HCT116 (cell line): ENCODE measurements at regions not wholly inside any gene's neighbourhood (a gene's known extent, or its start where the extent isn't known, plus 50 kb on each side); places are given as distances from the start of the nearest gene placed in this dataset.

Source experiments
- ATAC-seq: fragments of 200-7000 bp; cut with Tn5 transposase; 2 replicates; pipeline ENCODE4 v1.9.1; 2020; ENCODE audit warnings: mild to moderate bottlenecking, moderate library complexity
- BruUV-seq: library from RNA; stranded (reverse); fragments of 400-500 nt; replicated peaks from 2 replicates; lab custom pipeline; 2021; lab: Mats Ljungman, UMichigan
- CTCF ChIA-PET: fragments of 300-600 bp; sonication (Branson Sonifier 250); formaldehyde crosslinking; loops from one replicate; lab custom pipeline; 2021; ENCODE audit warnings: antibody characterized with exemption; lab: Charles Lee
- POLR2A ChIA-PET: fragments of 300-600, 350-600 bp; sonication (Branson Sonifier 250); formaldehyde crosslinking; loops from one replicate; lab custom pipeline; 2021; ENCODE audit warnings: antibody characterized with exemption; lab: Charles Lee
- RAD21 ChIA-PET, 2 experiments: fragments of 300-600 bp; sonication (Branson Sonifier 250); formaldehyde crosslinking; loops; one replicate each; lab custom pipeline; 2023; ENCODE audit warnings: low total read pairs in 2 of 2; ENCODE audit not compliant: uncharacterized antibody in 2 of 2, unreplicated experiment in 2 of 2, low non-redundant PET in 1 of 2; lab: Charles Lee
- DNase-seq: peaks from one replicate; pipeline ENCODE4 v3.0.0-alpha.2; 2010; ENCODE audit warnings: low read depth, low spot score
- H2AFZ ChIP-seq: fragments of 200-600 bp; shearing (Covaris generic), sonication (generic); 2 replicates; pipeline ENCODE4 v1.6.1; 2017; ENCODE audit warnings: low read depth, mixed run types, mixed read lengths, antibody characterized with exemption, low read length; ENCODE audit not compliant: poor library complexity, severe bottlenecking
- H3K27ac ChIP-seq: 2 replicates; pipeline ENCODE4 v1.5.1; 2012; ENCODE audit warnings: low read depth, low read length
- H3K27me3 ChIP-seq: fragments of 200-600 bp; sonication (generic); 2 replicates; pipeline ENCODE4 v1.6.1; 2016; ENCODE audit warnings: mixed run types, low read length, mixed read lengths; ENCODE audit not compliant: insufficient read depth
- H3K36me3 ChIP-seq, 2 experiments: fragments of 200-500 bp in 1 of 2; fragments of 200-600 bp in 1 of 2; sonication (Bioruptor generic) in 1 of 2; sonication (generic) in 1 of 2; 2 replicates each; pipeline versions ENCODE4 v1.5.1 to v1.6.1; 2014 to 2016; ENCODE audit warnings: low read length in 2 of 2, inconsistent platforms in 1 of 2, mixed read lengths in 1 of 2, mixed run types in 1 of 2; ENCODE audit not compliant: insufficient read depth in 2 of 2, control insufficient read depth in 1 of 2
- H3K4me1 ChIP-seq, 2 experiments: fragments of 200-600 bp in 1 of 2; sonication (generic) in 1 of 2; 2 replicates each; pipeline versions ENCODE4 v1.5.1 to v1.6.1; 2012 to 2017; ENCODE audit warnings: low read length in 2 of 2, inconsistent platforms in 1 of 2, mild to moderate bottlenecking in 1 of 2, mixed read lengths in 1 of 2, mixed run types in 1 of 2, moderate library complexity in 1 of 2; ENCODE audit not compliant: insufficient read depth in 2 of 2, control insufficient read depth in 1 of 2
- H3K4me2 ChIP-seq: fragments of 200-600 bp; sonication (generic); 2 replicates; pipeline ENCODE4 v1.6.1; 2017; ENCODE audit warnings: mixed run types, low read length, mixed read lengths
- H3K4me3 ChIP-seq, 2 experiments: fragments of 200-600 bp in 1 of 2; sonication (generic) in 1 of 2; replicated peaks in 1 of 2; 2 replicates each; pipeline ENCODE4 v1.5.1; 2011 to 2016; ENCODE audit warnings: low read length in 2 of 2, control low read depth in 1 of 2, low read depth in 1 of 2, mild to moderate bottlenecking in 1 of 2, mixed read lengths in 1 of 2, mixed run types in 1 of 2
- H3K79me2 ChIP-seq: fragments of 200-600 bp; sonication (generic); 2 replicates; pipeline ENCODE4 v1.6.1; 2017; ENCODE audit warnings: mild to moderate bottlenecking, mixed run types, low read length, moderate library complexity, mixed read lengths; ENCODE audit not compliant: insufficient read depth
- H3K9ac ChIP-seq: fragments of 200-600 bp; sonication (generic); 2 replicates; pipeline ENCODE4 v1.6.1; 2016; ENCODE audit warnings: low read length, mixed read lengths
- H3K9me2 ChIP-seq: fragments of 200-600 bp; sonication (generic), shearing (Covaris generic); 2 replicates; pipeline ENCODE4 v1.6.1; 2017; ENCODE audit warnings: mixed run types, mild to moderate bottlenecking, moderate library complexity; ENCODE audit not compliant: insufficient read depth
- H3K9me3 ChIP-seq, 2 experiments: fragments of 200-500 bp in 1 of 2; fragments of 200-600 bp in 1 of 2; sonication (Bioruptor generic) in 1 of 2; sonication (generic) in 1 of 2; 2 replicates each; pipeline ENCODE4 v1.6.1; 2014 to 2017; ENCODE audit warnings: low read length in 2 of 2, mixed read lengths in 2 of 2, inconsistent platforms in 1 of 2, low read depth in 1 of 2, mild to moderate bottlenecking in 1 of 2, mixed run types in 1 of 2, moderate library complexity in 1 of 2; ENCODE audit not compliant: control insufficient read depth in 1 of 2, insufficient read depth in 1 of 2
- H4K20me1 ChIP-seq: fragments of 200-600 bp; sonication (generic), shearing (Covaris generic); 2 replicates; pipeline ENCODE4 v1.6.1; 2017; ENCODE audit warnings: mixed run types, mild to moderate bottlenecking, moderate library complexity; ENCODE audit not compliant: insufficient read depth
- CTCF ChIP-seq, 3 experiments: fragments of 200-600 bp in 1 of 3; sonication (generic) in 1 of 3; IDR thresholded peaks in 2 of 3; conservative IDR thresholded peaks in 1 of 3; 2 replicates each; pipeline ENCODE4 v1.5.1; 2012 to 2017; ENCODE audit warnings: low read depth in 2 of 3, low read length in 2 of 3, antibody characterized with exemption in 1 of 3, borderline replicate concordance in 1 of 3, control low read depth in 1 of 3, mild to moderate bottlenecking in 1 of 3, mixed read lengths in 1 of 3, mixed run types in 1 of 3, moderate library complexity in 1 of 3; ENCODE audit not compliant: insufficient read depth in 1 of 3
- ELF1 ChIP-seq: IDR thresholded peaks from 2 replicates; pipeline ENCODE4 v1.6.1; 2012; ENCODE audit warnings: low read depth, borderline replicate concordance
- EZH2phosphoT487 ChIP-seq: fragments of 200-600 bp; IDR thresholded peaks from 2 replicates; pipeline ENCODE4 v1.6.1; 2018; ENCODE audit warnings: antibody characterized with exemption, borderline replicate concordance
- FOSL1 ChIP-seq: IDR thresholded peaks from 2 replicates; pipeline ENCODE4 v1.6.1; 2012; ENCODE audit warnings: low read depth
- JUND ChIP-seq: IDR thresholded peaks from 2 replicates; pipeline ENCODE4 v1.6.1; 2012
- MAX ChIP-seq: IDR thresholded peaks from 2 replicates; pipeline ENCODE4 v1.6.1; 2012
- POLR2AphosphoS5 ChIP-seq: IDR thresholded peaks from 2 replicates; pipeline ENCODE4 v1.6.1; 2011; ENCODE audit warnings: mild to moderate bottlenecking, low read depth, low read length, moderate library complexity
- RAD21 ChIP-seq: IDR thresholded peaks from 2 replicates; pipeline ENCODE4 v1.6.1; 2012; ENCODE audit warnings: low read depth, mild to moderate bottlenecking
- REST ChIP-seq: IDR thresholded peaks from 2 replicates; pipeline ENCODE4 v1.6.1; 2012; ENCODE audit warnings: low read depth
- SRF ChIP-seq: IDR thresholded peaks from 2 replicates; pipeline ENCODE4 v1.6.1; 2012; ENCODE audit warnings: low read depth
- ZBTB33 ChIP-seq: IDR thresholded peaks from 2 replicates; pipeline ENCODE4 v1.6.1; 2011; ENCODE audit warnings: mild to moderate bottlenecking, low read length, moderate library complexity; ENCODE audit not compliant: insufficient replicate concordance; ENCODE audit errors: extremely low read depth
- ZNF274 ChIP-seq: fragments of 200-500 bp; sonication (Bioruptor generic); IDR thresholded peaks from 2 replicates; pipeline ENCODE4 v1.6.1; 2014; ENCODE audit warnings: mild to moderate bottlenecking, low read depth, low read length, inconsistent platforms
- intact Hi-C: fragments of 100-400 bp; cut with micrococcal nuclease; formaldehyde crosslinking; loops from 2 replicates; pipeline ENCODE4 v1.10.0; 2022

- TF ChIP-seq JUND (no peak), ELF1 (no peak), MAX (no peak), CTCF (IDR thresholded peaks at IDR 0.05 in 2 of 3, conservative IDR thresholded peaks at IDR 0.05 in 1 of 3; ENCODE audit: borderline replicate concordance in 1 of 3, insufficient read depth in 1 of 3, low read depth in 2 of 3, low read length in 2 of 3) (no peak)
- Histone ChIP-seq H3K4me1 (no peaks in the 10 kb centered on the region), H3K79me2 (no peaks in the 10 kb centered on the region), H3K4me3 (no peak overlapping the region), H4K20me1 (no peaks in the 10 kb centered on the region), H3K9ac (no peak overlapping the region), H3K9me3 (peaks cover 7 to 12% of the 10 kb centered on the region in 2 experiments; a peak in 2 of 4 replicates), H3K36me3 (no peaks in the 10 kb centered on the region), H3K27ac (no peak overlapping the region), H3K4me2 (no peak overlapping the region), H3K27me3 (no peaks in the 10 kb centered on the region), H3K9me2 (no peaks in the 10 kb centered on the region), H2AFZ (no peak overlapping the region)
- intact Hi-C loops: no loop called here
- no peak for ATAC-seq
- DNase-seq: no peak
- ChIA-PET RAD21 (no interaction called here), CTCF (no interaction called here), POLR2A (no interaction called here)
- no TSS peak for BruUV-seq
Measured at GRCh38 chr20:6863798-6864201, 96.3 kb downstream of the BMP2 start.

- DNase-seq (no peak), ATAC-seq (no peak)
- RAD21 ChIA-PET: no interaction called here
- H3K4me3 ChIP-seq: no peak overlapping the region
- no peaks in the 10 kb centered on the region for H3K79me2 ChIP-seq
- intact Hi-C loops: no loop called here
- H2AFZ ChIP-seq: no peak overlapping the region
- no peaks in the 10 kb centered on the region for H3K4me1 ChIP-seq
- no peaks in the 10 kb centered on the region for H4K20me1 ChIP-seq
- H3K27ac ChIP-seq: no peak overlapping the region
- no peak overlapping the region for H3K4me2 ChIP-seq
- no peaks in the 10 kb centered on the region for H3K9me2 ChIP-seq
- BruUV-seq: no TSS peak
- POLR2A ChIA-PET: no interaction called here
- peaks cover 3 to 12% of the 10 kb centered on the region in 2 experiments; a peak in 1 of 4 replicates for H3K9me3 ChIP-seq
- H3K36me3 ChIP-seq: no peaks in the 10 kb centered on the region
- no peak overlapping the region for H3K9ac ChIP-seq
- CTCF ChIA-PET: no interaction called here
- H3K27me3 ChIP-seq: no peaks in the 10 kb centered on the region
- TF ChIP-seq ZNF274 (no peak), POLR2AphosphoS5 (no peak), EZH2phosphoT487 (no peak), FOSL1 (no peak), SRF (no peak), JUND (no peak), REST (no peak), ELF1 (no peak), ZBTB33 (no peak), RAD21 (no peak), MAX (no peak)
Measured at GRCh38 chr20:6864740-6865139, 97.3 kb downstream of the BMP2 start.
